ENCODE measurements at regions not wholly inside any gene's neighbourhood (a gene's known extent, or its start where the extent isn't known, plus 50 kb on each side); places are given as distances from the start of the nearest gene placed in this dataset.

GRCh38 chr1:219801156-219801820 is 127.1 kb downstream of the SLC30A10 start:
- no peak for DNase-seq (ENCODE audit: low read depth)
- no peak overlapping the region for H3K4me3 ChIP-seq (ENCODE audit: low read length)
- TF ChIP-seq CTCF (conservative IDR thresholded peaks at IDR 0.05; ENCODE audit: low read length) = no peak

GRCh38 chr1:219798283-219799030 is 129.9 kb downstream of the SLC30A10 start:
- DNase-seq (ENCODE audit: low read depth) = peak; percentile 45
- TF ChIP-seq CTCF (conservative IDR thresholded peaks at IDR 0.05; ENCODE audit: low read length) = no peak
- H3K4me3 ChIP-seq (ENCODE audit: low read length) = no peak overlapping the region

- no peak for TF ChIP-seq CTCF (conservative IDR thresholded peaks at IDR 0.05; ENCODE audit: low read length)
- no peak overlapping the region for H3K4me3 ChIP-seq (ENCODE audit: low read length)
- DNase-seq (ENCODE audit: low read depth) = no peak
These were observed 130.7 kb downstream of the SLC30A10 start for GRCh38 chr1:219797683-219798082.

GRCh38 chr1:219797009-219797408 is 131.3 kb downstream of the SLC30A10 start:
- DNase-seq (ENCODE audit: low read depth) = no peak
- no peak overlapping the region for H3K4me3 ChIP-seq (ENCODE audit: low read length)
- no peak for TF ChIP-seq CTCF (conservative IDR thresholded peaks at IDR 0.05; ENCODE audit: low read length)

- no peak for DNase-seq (ENCODE audit: low read depth)
- no peak overlapping the region for H3K4me3 ChIP-seq (ENCODE audit: low read length)
- TF ChIP-seq CTCF (conservative IDR thresholded peaks at IDR 0.05; ENCODE audit: low read length) = no peak
These were observed 132.9 kb downstream of the SLC30A10 start for GRCh38 chr1:219795363-219795917.

GRCh38 chr1:219794085-219794743 is 134.1 kb downstream of the SLC30A10 start:
- TF ChIP-seq CTCF (conservative IDR thresholded peaks at IDR 0.05; ENCODE audit: low read length) = no peak
- no peak overlapping the region for H3K4me3 ChIP-seq (ENCODE audit: low read length)
- DNase-seq (ENCODE audit: low read depth) = no peak

Data from AG10803 (cell line).